ENCODE measurements at regions not wholly inside any gene's neighbourhood (a gene's known extent, or its start where the extent isn't known, plus 50 kb on each side); places are given as distances from the start of the nearest gene placed in this dataset.

DNA sequence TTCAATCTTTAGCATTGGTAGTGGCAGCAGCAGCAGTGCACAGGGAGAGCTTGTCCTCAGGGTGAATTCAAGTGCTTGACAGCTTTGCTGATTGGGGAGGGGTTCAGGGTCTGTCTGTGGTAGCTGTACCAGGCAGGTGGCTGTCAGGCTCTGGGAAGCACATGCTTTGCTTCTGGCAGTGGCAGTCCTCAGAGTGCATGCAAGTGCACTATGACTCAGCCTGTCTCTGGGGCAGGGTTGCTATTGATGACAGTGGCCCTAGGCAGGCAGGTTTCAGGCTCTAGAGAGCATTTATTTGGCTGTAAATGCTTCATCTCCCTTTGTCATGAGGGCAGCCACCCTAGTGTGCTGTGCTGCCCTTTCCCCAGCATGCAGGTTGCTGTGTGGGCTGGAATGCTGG is 251.9 kb upstream of the LRRC7 start:
- no peak for DNase-seq (ENCODE audit: low spot score)

DNA sequence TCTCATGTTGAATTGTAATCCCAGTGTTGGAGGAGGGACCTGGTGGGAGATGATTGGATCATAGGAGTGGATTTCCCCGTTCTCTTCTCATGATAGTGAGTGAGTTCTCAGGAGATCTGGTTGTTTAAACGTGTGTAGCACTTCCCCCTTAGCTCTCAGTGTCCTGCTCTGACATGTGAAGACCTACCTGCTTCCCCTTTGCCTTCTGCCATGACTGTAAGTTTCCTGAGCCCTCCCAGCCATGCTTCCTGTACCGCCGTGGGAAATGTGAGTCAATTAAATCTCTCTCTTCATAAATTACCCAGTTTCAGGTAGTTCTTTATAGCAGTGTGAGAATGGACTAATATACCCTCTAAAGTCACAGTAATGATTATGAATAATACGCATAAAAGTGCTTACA is 248.4 kb upstream of the LRRC7 start:
- no peak for DNase-seq (ENCODE audit: low spot score)

DNA sequence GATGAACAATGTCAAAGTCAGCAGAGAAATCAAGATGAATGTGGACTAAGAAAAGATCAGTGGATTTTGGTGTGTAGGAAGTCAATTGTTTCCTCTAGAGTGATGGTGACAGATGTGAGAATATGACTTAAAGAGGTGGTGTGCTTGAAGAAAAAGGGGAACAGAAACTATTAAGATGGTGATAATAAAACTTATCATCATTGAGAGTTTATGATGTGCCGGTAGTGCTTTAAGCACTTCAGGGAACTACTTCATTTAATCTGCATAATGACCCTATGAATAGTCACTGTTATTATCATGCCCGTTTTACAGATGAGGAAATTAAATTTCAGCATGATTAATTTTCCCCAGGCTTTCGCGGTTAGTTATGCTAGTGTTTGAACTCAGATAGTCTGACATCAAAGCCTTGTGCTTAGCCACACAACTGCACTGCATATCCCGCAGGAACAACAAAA is 246.9 kb upstream of the LRRC7 start:
- no peak for DNase-seq (ENCODE audit: low spot score)

DNA sequence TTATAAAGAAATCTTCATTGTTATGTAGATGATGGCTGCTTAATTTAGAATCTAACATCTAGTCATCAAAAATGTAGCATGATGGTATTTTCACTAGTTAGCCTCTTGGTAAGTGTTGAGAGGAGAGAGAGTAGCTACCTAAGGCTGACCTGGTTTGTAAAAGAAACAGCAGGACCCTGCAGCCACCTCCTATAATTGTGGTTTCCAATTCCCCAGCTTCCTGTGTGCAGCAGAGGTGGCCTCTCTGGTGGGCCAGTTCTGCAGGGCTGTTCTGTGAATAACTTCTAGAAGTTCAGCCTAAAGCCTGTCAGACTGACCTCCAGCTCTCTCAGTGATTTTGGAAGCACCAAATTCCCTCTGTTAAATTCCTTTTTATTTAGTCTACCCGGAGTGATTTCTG is 246.4 kb upstream of the LRRC7 start:
- no peak for DNase-seq (ENCODE audit: low spot score)

DNA sequence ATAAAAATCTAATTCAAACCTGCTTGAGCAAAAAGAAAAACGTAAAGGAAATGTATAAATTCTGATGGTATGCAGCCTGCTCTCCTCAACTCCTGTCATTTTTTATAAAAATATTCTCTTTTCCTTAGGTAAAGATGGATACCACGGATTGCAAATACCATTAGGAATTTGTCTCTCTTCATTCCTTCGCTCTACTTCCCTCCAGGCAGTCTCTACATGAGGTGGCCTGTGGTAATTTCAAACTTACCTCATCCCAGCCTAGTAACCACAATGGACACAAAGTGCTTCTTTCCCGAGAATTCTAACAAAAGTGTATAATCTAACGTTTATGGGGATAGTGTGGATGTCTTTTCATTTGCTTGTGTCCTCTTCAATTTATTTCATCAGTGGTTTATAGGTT is 239.5 kb upstream of the LRRC7 start:
- DNase-seq (ENCODE audit: low spot score): no peak

DNA sequence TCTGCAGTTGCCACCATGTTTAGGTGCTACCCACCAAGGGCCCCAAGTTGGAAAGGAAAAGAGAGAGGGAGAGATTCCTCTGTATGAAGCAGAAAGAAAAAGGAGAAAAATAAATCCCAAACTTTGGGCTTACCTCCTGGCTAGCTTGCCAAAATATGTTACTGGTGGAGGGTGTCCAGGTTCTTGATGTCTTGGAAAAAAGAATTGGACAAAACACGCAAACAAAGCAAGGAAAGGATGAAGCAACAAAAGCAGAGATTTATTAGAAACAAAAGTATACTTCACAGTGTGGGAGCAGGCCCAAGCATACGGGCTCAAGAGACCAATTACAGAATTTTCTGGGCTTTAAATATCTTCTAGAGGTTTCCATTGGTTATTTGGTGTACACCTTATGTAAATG is 204.5 kb upstream of the LRRC7 start:
- DNase-seq (ENCODE audit: low spot score): no peak

DNA sequence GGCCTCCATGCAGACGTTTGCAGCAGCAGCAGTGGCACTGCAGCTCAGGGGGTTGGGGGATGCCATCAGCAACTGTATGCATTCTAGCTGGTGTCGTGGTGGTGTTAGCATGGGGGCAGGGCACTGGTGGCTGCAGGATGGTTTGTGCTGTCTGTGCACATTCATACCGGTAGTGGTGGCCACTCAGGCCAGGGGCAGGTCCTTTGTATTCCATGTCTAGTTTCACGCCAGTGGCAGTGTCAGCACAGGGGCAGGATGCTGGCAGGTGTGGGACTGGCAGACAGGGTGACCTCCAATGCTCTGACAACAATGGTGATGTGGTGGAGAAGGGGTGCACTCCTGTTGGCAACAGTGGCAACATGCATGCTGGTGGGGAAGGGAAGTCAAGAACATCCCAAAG is 194.2 kb upstream of the LRRC7 start:
- no peak for DNase-seq (ENCODE audit: low spot score)

DNA sequence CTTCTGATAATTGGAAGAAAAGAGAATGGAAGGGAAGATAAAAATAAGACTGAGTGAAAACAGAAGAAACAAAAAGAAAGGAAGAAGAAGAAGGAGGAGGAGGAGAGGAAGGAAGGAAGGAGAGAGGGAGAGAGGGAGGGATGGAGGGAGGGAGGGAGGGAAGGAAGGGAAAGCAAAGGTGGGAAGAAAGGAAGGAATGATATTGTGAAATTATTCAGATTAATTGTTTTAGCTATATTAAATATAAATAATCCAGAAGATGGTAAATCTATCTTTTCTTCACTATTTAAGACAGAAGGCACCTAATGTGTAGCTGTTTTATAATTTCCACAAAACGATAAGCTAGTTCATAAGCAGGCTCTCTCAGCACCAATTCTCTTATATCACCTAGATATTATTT is 191.3 kb upstream of the LRRC7 start:
- no peak for DNase-seq (ENCODE audit: low spot score)

DNA sequence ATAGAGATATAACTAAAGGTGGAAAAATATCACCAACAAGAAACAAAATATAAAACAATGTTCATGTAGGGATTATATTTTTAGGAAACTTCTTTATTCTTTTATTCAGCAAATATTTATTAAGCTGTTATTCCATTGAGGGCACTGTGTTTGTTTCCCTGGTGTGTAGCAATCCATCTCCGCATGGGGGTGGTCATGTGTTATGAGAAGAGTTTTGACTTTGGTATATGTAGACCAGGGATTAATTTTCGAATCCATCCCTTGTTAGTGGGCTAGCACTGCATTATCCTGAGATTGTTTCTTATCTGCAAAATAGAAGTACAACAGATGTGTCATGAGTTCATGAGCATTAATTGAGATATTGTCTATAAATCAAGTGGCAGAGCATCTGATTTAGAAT is 190.2 kb upstream of the LRRC7 start:
- DNase-seq (ENCODE audit: low spot score): no peak

DNA sequence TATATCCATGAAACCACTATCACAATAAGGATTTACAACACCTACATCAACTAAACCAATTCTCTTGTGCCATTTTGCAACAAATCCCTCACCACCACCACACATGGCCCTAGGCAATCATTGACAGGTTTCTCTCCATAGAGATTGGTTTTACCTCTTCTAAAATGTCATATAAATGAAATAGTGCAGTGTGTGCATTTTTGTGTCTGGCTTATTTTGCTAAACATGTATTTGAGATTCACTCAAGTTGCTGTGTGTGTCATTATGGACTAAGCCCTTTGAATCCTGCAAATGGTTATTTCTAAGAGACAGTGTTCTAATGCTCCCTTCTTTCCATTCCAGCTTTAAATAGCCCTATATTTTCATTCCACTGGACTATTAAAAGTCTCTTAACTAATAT is 179.7 kb upstream of the LRRC7 start:
- DNase-seq (ENCODE audit: low spot score): no peak

DNA sequence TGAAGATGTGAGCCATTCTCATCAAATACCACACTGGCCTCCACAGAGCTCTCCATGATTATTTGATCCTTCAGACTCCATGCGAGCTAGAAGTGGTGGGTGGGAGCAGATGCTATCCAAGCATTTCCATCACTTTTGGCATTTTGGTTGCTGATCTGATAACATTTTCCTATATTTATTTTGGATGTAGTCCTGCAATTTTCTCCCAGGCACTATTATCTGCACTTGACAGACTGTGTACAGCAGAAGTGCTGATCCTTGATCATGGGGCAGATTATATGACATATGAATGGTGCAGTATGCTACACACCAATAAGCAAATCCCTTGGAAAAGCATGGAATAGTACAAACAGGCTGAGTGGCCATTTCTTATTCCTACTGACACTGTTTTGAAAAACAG is 167.6 kb upstream of the LRRC7 start:
- no peak for DNase-seq (ENCODE audit: low spot score)

DNA sequence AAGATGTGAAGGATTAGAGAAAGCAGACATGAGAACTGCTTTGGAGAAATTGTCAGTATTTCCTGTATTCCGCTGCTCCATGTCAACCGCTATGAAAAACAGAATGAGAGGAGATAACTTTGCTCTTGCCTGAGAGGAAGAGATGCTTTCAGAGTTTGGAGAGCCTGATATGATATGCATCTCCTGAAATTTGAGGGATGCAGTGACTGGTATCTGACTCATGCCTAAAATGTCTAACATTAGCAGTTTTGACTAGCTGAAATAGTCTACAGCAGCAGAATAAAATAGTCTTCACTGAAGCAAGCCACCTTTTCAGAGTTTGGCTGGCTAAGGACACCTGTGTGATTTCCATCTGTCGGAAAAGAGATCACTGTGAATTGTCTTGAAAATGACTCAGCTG is 165.8 kb upstream of the LRRC7 start:
- no peak for DNase-seq (ENCODE audit: low spot score)

DNA sequence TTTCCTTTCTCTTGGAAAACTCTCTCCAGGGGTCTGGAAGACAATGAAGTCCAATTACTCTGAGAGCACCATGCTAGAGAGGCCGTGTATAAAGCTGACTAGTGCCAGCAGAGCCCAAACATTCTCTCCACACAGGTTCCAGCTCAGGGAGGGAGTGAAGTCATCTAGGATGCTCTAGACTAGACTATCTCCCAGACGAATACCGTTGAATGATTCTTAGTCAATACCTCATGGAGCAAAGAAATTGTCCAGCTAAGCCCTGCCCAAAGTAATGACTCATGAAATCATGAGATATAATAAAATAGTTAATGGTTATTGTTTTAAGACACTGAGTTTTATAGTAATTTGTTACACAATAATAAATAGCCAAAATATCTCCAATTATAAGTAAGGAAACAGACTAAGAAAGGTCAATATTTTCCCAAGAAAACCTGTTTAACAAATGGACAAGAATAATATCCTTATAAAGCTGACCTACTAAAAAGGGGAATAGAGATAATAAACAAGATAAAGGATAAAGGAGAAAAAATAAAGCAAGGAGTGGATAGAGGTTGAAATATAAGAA is 163.9 kb upstream of the LRRC7 start:
- no peak for DNase-seq (ENCODE audit: low spot score)

DNA sequence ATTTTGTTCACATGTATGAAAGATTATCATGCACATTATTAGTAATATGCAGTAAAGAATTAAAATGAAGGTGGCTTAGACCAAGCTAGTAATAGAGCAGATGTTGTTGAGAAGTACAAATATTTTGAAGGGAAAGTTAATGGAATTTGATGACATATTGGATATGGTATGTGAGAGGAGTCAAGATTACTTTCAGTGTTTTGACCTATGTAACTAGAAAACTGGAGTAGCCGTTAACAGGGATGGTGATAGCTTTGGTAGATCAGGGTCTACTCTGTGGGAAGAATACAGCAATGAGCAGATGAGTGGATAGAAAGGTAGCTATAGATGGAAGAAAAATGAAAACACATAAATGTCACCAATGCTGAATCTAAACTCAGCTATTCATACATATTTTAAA is 163.2 kb upstream of the LRRC7 start:
- no peak for DNase-seq (ENCODE audit: low spot score)

DNA sequence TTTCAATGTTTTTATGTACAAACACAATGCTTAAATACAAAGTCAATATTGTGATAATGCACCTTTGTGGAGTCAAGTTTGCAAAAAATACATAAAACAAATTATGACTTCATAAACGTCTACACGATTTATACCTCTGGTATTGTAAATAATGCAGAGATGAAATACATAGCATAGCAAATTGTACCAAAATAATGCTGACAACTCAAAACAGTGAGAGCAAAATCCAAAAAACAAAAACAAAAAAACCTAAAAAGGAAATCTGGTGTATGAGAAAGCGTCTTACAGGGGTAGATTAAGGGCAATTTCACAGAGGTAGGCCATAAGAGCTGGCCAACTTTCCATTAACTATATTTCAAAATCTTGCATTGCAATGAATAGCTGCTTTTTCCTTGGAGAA is 161.5 kb upstream of the LRRC7 start:
- DNase-seq (ENCODE audit: low spot score): no peak

DNA sequence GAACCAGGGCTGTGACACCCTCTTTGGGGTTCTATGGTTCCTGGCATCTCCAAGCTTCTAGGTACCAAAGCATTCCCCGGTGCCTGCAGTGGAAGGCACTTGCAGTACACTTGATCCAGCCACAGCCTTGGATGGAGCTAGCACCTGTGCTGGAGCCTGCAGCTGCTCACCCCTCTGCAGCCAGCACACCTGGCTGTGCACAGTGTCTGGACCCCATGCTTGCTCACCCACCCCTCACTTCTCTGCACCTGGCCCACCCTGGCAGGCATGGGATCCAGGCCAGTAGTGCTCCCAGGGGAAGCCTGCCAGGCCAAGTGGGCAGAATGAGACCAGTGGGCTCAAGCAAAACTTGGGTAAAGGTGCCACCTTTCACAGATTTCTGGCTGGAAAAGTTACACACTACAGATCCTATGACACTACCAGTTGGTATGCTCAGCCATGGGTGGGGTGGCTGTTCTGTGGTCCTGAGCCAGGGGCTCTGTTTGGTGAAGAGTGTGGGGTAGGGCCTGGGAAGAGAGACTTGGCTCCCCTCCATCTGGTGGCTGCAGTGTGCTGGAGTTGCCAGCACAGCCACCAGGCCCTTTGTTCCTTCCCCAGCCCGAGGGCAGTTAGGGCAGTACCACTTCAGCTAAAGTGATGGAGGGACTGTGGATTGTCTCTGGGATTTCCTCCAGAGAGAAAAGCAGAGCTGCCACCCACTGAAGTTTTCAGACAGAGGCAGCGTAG is 157.8 kb upstream of the LRRC7 start:
- no peak for DNase-seq (ENCODE audit: low spot score)

DNA sequence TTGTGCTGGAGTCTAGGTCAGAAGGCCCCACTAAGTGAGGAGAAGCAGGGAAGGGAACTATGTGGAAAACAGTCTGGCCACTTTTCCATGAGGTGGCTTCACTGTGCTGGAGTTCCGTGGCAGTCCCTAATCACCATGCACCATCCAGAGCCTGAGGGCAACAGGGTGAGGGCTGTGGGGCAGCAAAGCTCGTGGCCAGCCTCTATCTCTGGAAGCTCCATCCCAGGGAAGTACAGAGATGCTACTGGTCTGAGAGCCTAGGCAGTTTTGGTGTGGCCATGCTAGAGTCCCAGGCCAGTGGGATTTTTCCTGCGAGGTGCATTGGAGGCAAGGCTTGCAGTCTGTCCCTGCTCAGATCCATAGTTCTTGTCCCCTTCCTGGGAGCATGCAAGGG is 157.3 kb upstream of the LRRC7 start:
- DNase-seq (ENCODE audit: low spot score): no peak

DNA sequence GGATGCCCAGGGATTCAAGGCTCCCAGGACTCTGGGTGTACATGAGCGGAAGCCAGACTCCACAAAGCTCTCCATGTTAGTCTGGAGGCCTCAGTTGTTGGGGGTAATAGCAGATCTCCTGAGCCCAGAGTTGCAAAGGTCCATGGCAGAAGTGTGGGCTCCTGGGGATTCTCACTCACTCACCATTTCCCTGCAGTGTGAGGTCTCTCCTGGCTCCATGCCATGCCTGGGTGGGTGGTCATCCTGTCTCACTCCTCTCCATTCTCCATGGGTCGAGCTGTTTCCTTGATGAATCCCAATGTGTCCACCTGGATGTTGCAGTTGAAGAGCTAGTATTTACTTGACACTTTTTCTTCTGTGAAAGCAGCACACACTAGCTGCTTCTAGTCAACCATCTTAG is 156.8 kb upstream of the LRRC7 start:
- no peak for DNase-seq (ENCODE audit: low spot score)

DNA sequence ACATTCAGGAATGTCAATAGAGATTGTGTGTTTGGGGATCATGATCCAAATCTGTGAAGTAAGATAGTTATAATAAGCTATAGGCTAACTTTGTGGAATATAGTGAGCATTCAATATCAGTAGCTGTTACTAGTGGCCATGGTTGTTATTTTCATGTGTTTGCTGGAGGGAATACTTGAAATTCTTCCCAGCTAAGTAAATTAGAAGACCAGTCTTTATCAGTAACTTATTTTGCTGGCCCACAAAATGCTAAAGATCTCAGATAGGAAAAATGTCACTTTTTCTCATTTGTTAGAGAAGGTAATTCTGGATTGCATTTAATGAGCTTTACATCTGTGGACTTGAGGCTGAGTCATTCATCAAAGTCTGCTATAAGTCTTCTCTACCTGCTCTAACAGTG is 156.1 kb upstream of the LRRC7 start:
- no peak for DNase-seq (ENCODE audit: low spot score)

DNA sequence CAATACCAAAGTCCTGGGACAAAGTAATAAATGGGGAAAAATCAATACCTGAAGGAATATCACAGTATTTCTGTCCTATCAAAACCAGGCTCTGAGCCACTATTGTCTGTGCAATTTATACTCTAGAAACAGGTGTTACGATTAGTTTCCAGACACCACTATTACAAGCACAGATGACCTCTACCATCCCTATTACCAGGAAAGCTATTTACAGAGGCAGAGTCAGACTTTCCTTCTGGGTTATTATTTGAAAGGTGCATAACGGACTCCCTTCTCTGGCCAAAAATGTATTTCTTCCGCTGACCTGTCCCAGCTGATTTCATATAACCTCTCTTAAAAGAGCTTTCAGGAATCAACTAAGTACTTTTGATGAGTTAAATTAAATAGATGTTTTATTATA is 154.6 kb upstream of the LRRC7 start:
- no peak for DNase-seq (ENCODE audit: low spot score)

DNA sequence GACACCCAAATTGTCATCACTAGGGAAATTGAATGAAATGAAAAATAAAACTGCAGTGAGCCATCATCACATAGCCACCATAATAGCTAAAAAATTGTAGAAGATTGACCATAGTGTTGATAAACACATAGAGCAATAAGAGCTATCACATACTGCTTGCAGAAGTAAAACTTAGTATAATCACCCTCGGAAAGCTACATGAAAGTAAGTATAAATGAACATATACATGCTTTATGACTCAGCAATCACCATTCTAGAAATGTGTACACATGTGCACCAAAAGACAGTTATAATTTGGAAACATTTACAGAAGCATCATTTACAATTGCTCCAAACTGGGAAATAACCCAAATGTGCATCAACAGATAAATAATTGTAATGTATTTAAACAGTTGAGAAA is 153.1 kb upstream of the LRRC7 start:
- no peak for DNase-seq (ENCODE audit: low spot score)

DNA sequence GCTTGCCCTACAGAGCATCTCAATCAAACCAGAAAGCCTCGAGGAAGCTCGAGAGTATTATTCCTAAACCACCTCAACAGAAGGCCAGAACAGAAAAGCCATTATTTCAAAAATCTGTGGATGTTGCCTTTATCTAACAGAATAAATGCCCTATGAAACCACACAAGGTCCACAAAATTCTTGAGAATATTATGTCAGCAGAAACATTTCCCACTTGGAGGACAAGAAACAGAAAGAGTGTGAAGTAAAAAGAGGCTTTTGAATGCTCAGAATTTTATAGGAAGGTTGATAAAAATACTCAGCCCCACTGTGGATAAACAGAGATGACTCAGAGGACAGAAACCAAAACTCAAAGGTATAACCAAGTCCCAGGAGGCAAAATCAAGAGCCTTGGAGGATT is 146.4 kb upstream of the LRRC7 start:
- DNase-seq (ENCODE audit: low spot score): no peak

DNA sequence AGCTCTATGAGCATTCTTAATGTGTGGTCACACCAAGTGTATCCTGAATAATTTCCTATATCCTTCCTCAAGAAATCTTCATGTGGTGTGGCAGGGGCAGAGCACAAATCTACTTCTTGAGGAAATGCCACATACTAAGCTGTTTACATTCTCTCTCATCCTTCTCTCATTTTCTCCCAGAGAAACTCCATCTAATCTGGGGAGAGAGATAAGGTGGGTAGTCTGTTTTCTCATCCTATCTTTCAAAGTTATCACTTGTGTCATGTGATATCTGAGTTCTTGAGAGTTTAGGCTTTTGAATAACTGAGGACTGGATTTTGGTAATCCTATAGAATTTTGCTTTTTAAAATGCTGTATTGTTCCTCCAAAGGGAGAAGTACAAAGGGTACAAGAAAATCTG is 141.9 kb upstream of the LRRC7 start:
- no peak for DNase-seq (ENCODE audit: low spot score)

DNA sequence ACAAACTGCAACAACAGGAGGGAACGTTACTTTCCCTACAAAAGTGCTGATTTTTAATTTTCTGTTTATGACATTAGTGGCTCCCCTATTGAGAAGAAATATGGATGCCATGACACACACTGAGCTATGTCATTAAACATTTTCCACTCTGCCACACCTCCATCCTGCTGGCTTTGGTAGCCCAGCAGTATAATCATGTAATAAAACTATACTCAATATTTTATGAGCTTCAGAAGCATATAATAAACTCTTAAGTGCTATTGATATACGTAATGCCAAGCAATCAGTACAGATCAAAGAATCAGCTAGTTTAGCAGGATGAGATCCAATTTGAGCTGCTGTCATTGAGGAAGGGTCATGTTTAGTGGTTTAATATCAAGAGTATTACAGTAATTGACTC is 141.3 kb upstream of the LRRC7 start:
- no peak for DNase-seq (ENCODE audit: low spot score)
